ENCODE measurements at regions not wholly inside any gene's neighbourhood (a gene's known extent, or its start where the extent isn't known, plus 50 kb on each side); places are given as distances from the start of the nearest gene placed in this dataset.
"Not testable (repeated sequence)": the region's sequence is repeated elsewhere in the genome, so short reads cannot be mapped to it uniquely, and the experiment has no call there.

GRCh38 chr17:62156949-62157348, 91.9 kb upstream of the MED13 start:
- peaks cover 9% of the 10 kb centered on the region for H3K27me3 Mint-ChIP-seq
- no peak overlapping the region for H3K27ac Mint-ChIP-seq
- no peak overlapping the region for H3K4me3 Mint-ChIP-seq
- intact Hi-C loops (cut with micrococcal nuclease): no loop called here
- no peaks in the 10 kb centered on the region for H3K4me1 Mint-ChIP-seq
- DNase-seq: no peak
- no peaks in the 10 kb centered on the region for H3K36me3 Mint-ChIP-seq (ENCODE audit: low read depth)
- H3K9me3 Mint-ChIP-seq: no peaks in the 10 kb centered on the region

GRCh38 chr17:62154909-62155308, 89.8 kb upstream of the MED13 start:
- Mint-ChIP-seq H3K4me1 (no peaks in the 10 kb centered on the region), H3K27ac (no peak overlapping the region), H3K4me3 (no peak overlapping the region), H3K9me3 (no peaks in the 10 kb centered on the region), H3K36me3 (ENCODE audit: low read depth) (no peaks in the 10 kb centered on the region), H3K27me3 (peaks cover 8% of the 10 kb centered on the region)
- no peak for DNase-seq
- intact Hi-C loops (cut with micrococcal nuclease): no loop called here

GRCh38 chr17:62150471-62150870, 85.4 kb upstream of the MED13 start:
- Mint-ChIP-seq H3K9me3 (no peaks in the 10 kb centered on the region), H3K27me3 (peaks cover 8% of the 10 kb centered on the region), H3K4me3 (no peak overlapping the region), H3K4me1 (no peaks in the 10 kb centered on the region), H3K27ac (no peak overlapping the region), H3K36me3 (ENCODE audit: low read depth) (no peaks in the 10 kb centered on the region)
- DNase-seq: no peak
- intact Hi-C loops (cut with micrococcal nuclease): no loop called here

GRCh38 chr17:62149961-62150360, 84.9 kb upstream of the MED13 start:
- Mint-ChIP-seq H3K4me1 (no peaks in the 10 kb centered on the region), H3K9me3 (no peaks in the 10 kb centered on the region), H3K4me3 (no peak overlapping the region), H3K27me3 (peaks cover 8% of the 10 kb centered on the region), H3K27ac (no peak overlapping the region), H3K36me3 (ENCODE audit: low read depth) (no peaks in the 10 kb centered on the region)
- no peak for DNase-seq
- intact Hi-C loops (cut with micrococcal nuclease): no loop called here

GRCh38 chr17:62147284-62147683, 82.2 kb upstream of the MED13 start:
- Mint-ChIP-seq H3K36me3 (ENCODE audit: low read depth) (no peaks in the 10 kb centered on the region), H3K4me3 (no peak overlapping the region), H3K27ac (no peak overlapping the region), H3K27me3 (peaks cover 6% of the 10 kb centered on the region), H3K4me1 (no peaks in the 10 kb centered on the region), H3K9me3 (no peaks in the 10 kb centered on the region)
- intact Hi-C loops (cut with micrococcal nuclease): no loop called here
- no peak for DNase-seq

- Mint-ChIP-seq H3K27ac (no peak overlapping the region), H3K4me3 (no peak overlapping the region), H3K36me3 (ENCODE audit: low read depth) (no peaks in the 10 kb centered on the region), H3K27me3 (peaks cover 14% of the 10 kb centered on the region), H3K9me3 (no peaks in the 10 kb centered on the region), H3K4me1 (no peaks in the 10 kb centered on the region)
- intact Hi-C loops (cut with micrococcal nuclease): no loop called here
- DNase-seq: no peak
Measured at GRCh38 chr17:62140836-62141235, 75.8 kb upstream of the MED13 start.

- peaks cover 17% of the 10 kb centered on the region for H3K27me3 Mint-ChIP-seq
- H3K36me3 Mint-ChIP-seq (ENCODE audit: low read depth): no peaks in the 10 kb centered on the region
Measured at GRCh38 chr17:62140376-62140775, 75.3 kb upstream of the MED13 start.

GRCh38 chr17:62139690-62140354, 74.7 kb upstream of the MED13 start:
- H3K36me3 Mint-ChIP-seq (ENCODE audit: low read depth); H3K9me3 Mint-ChIP-seq; DNase-seq; H3K4me1 Mint-ChIP-seq; H3K4me3 Mint-ChIP-seq; H3K27ac Mint-ChIP-seq; intact Hi-C loops (cut with micrococcal nuclease): not testable (repeated sequence)
- peaks cover 17% of the 10 kb centered on the region for H3K27me3 Mint-ChIP-seq

More at GRCh38 chr17:62140376-62140775, 75.3 kb upstream of the MED13 start:
- H3K4me1 Mint-ChIP-seq: no peaks in the 10 kb centered on the region
- no peak for DNase-seq
- no peak overlapping the region for H3K4me3 Mint-ChIP-seq
- intact Hi-C loops (cut with micrococcal nuclease): no loop called here
- no peak overlapping the region for H3K27ac Mint-ChIP-seq
- no peaks in the 10 kb centered on the region for H3K9me3 Mint-ChIP-seq

- intact Hi-C loops (cut with micrococcal nuclease): no loop called here
- Mint-ChIP-seq H3K9me3 (no peaks in the 10 kb centered on the region), H3K4me3 (no peak overlapping the region), H3K36me3 (ENCODE audit: low read depth) (no peaks in the 10 kb centered on the region), H3K4me1 (no peaks in the 10 kb centered on the region), H3K27ac (no peak overlapping the region), H3K27me3 (peaks cover 21% of the 10 kb centered on the region)
- no peak for DNase-seq
Measured at GRCh38 chr17:62139141-62139540, 74.1 kb upstream of the MED13 start.

- intact Hi-C loops (cut with micrococcal nuclease); H3K4me1 Mint-ChIP-seq; H3K27ac Mint-ChIP-seq; H3K36me3 Mint-ChIP-seq (ENCODE audit: low read depth); H3K9me3 Mint-ChIP-seq: not testable (repeated sequence)
- peak; percentile 63 for DNase-seq
- peak overlapping the region; percentile 21 for H3K4me3 Mint-ChIP-seq
- peaks cover 22% of the 10 kb centered on the region for H3K27me3 Mint-ChIP-seq
Measured at GRCh38 chr17:62138676-62139121, 73.6 kb upstream of the MED13 start.

- H3K4me1 Mint-ChIP-seq; H3K36me3 Mint-ChIP-seq (ENCODE audit: low read depth); H3K27ac Mint-ChIP-seq; H3K9me3 Mint-ChIP-seq; intact Hi-C loops (cut with micrococcal nuclease): not testable (repeated sequence)
- H3K4me3 Mint-ChIP-seq: peak overlapping the region; percentile 21
- H3K27me3 Mint-ChIP-seq: peaks cover 22% of the 10 kb centered on the region
- peak; percentile 61 for DNase-seq
Measured at GRCh38 chr17:62137734-62138624, 72.9 kb upstream of the MED13 start.

- H3K36me3 Mint-ChIP-seq (ENCODE audit: low read depth); intact Hi-C loops (cut with micrococcal nuclease); DNase-seq; H3K4me1 Mint-ChIP-seq; H3K4me3 Mint-ChIP-seq; H3K27ac Mint-ChIP-seq; H3K9me3 Mint-ChIP-seq: not testable (repeated sequence)
- peaks cover 22% of the 10 kb centered on the region for H3K27me3 Mint-ChIP-seq
Measured at GRCh38 chr17:62137013-62137733, 72.1 kb upstream of the MED13 start.

- no peak for DNase-seq
- Mint-ChIP-seq H3K27me3 (peaks cover 22% of the 10 kb centered on the region), H3K4me1 (no peaks in the 10 kb centered on the region), H3K9me3 (no peaks in the 10 kb centered on the region), H3K36me3 (ENCODE audit: low read depth) (no peaks in the 10 kb centered on the region), H3K4me3 (no peak overlapping the region), H3K27ac (no peak overlapping the region)
- intact Hi-C loops (cut with micrococcal nuclease): no loop called here
Measured at GRCh38 chr17:62135742-62136141, 70.7 kb upstream of the MED13 start.

GRCh38 chr17:62135096-62135495, 70.0 kb upstream of the MED13 start:
- H3K9me3 Mint-ChIP-seq; H3K4me1 Mint-ChIP-seq; DNase-seq; H3K4me3 Mint-ChIP-seq; intact Hi-C loops (cut with micrococcal nuclease); H3K27ac Mint-ChIP-seq; H3K36me3 Mint-ChIP-seq (ENCODE audit: low read depth): not testable (repeated sequence)
- peaks cover 20% of the 10 kb centered on the region for H3K27me3 Mint-ChIP-seq

Data from activated CD4-positive, alpha-beta T cell treated with anti-CD3 and anti-CD28 coated beads, Interleukin-2, amount 10 ng/mL, durations not matched to agents 24 days and 14 days (primary cell).